HG03342 (cell line): ENCODE measurements at regions not wholly inside any gene's neighbourhood (a gene's known extent, or its start where the extent isn't known, plus 50 kb on each side); places are given as distances from the start of the nearest gene placed in this dataset.
"Not testable (repeated sequence)": the region's sequence is repeated elsewhere in the genome, so short reads cannot be mapped to it uniquely, and the experiment has no call there.

ENCODE experiments used
- ATAC-seq: cut with Tn5 transposase; IDR thresholded peaks from one replicate; pipeline ENCODE4 v1.9.1; 2021; ENCODE audit warnings: mild to moderate bottlenecking, moderate library complexity; ENCODE audit not compliant: unreplicated experiment

DNA sequence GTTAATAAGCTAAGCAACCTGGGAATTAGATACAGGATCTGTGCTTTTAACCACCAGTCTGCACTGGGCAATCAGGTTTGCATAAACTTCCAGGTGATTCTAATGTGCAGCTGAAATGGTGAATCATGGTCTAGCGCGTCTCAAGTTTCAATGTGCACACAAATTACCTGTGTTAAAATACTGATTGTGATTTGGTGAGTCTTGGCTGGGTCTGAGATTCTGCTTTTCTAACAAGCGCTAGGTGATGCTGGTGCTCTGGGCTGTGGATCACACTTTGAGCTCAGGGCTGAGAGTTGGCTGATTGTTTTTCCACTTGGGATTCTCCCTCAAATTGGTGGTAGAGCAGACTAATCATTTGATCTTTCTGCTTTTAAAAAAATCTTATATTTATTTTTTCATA is 124.8 kb downstream of the C12orf75 start:
- ATAC-seq: no peak

DNA sequence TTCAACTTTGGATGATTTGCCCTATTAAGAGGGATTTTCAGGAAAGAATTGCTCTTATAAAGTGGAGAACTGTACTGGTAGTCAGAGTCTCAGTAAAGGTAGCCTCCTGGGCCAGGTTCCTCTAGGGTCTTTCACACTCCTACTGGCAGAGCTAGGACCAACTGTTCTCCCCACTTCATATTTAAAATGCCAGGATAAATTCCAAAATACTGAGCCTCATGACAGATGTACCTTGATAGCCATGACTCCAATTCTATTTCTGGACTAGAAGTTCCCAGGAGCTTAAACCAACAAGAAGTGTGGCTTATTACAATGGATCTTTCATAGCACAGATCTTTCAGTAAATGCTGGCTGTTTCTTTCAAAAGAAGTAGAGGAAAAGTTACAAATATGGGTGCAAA is 126.5 kb downstream of the C12orf75 start:
- ATAC-seq: no peak

GRCh38 chr12:105459760-105460330 is 129.4 kb downstream of the C12orf75 start:
- no peak for ATAC-seq

DNA sequence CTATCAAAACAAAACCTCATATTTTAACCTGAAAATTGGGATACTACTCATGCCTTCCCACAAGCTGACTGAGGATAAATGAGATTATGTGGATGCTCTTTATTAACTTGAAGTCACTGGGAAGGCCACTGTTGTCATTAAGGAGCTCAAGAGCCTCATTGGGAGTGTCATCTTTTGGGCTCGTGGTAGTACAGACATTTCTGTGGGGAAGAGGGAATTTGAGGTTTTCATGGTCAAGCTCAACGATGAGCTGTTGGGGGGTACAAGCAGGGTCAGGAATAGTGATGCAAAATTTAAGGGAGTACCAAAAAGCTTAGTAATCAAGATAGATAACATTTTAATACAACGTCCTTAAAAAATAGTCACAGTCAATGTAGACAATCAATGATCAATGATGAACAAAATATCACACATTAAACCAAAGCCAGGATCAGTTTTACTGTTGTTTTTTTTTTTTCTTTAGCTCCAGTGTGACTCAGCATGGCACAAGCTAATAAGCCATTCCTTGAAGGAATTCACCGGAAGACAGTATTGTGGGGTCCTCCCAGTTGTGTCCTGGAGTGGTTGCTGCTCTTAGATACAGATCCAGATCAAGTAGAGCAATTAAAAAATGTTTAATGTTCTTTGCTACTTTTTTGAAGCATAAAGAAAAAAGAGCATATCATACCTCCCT is 130.9 kb downstream of the C12orf75 start:
- no peak for ATAC-seq

- no peak for ATAC-seq
These were observed 131.7 kb downstream of the C12orf75 start for GRCh38 chr12:105461944-105462762.

DNA sequence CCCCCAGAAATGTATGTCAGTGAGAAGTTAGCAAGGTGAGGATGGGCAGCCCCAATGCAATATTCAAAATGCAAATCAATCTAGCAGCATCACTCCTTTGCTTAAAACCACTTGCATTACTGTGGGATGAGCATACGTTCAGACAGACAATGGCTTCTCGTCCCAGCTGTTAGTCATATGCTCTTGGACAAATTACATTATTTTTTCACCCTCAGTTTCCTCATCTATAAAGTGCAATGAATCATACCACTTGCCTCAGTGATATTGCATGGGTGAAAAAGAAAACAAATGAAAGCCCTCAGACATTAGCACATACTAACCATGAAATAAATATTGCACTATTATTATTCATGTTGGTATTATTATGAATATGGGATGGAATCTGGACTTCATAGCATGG is 132.3 kb downstream of the C12orf75 start:
- no peak for ATAC-seq

DNA sequence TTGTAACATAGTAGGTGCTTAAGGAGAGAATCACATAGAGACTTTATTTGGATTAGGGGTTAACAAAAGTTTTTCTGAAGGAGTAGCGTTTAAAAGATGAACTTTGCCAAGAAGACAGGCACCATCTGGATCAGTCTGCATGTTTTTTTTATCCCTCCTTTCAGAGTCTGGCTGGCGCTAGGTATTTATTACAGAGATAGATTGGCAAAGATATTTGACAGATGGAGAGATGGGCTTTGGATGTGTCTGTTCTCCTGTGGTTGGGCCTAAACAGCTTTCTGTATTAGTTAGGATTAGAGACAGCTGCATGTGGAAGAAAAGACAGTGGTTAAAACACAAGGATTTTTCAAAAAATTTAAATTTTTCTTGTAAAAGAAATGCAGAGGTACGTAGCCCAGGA is 133.9 kb downstream of the C12orf75 start:
- ATAC-seq: no peak

DNA sequence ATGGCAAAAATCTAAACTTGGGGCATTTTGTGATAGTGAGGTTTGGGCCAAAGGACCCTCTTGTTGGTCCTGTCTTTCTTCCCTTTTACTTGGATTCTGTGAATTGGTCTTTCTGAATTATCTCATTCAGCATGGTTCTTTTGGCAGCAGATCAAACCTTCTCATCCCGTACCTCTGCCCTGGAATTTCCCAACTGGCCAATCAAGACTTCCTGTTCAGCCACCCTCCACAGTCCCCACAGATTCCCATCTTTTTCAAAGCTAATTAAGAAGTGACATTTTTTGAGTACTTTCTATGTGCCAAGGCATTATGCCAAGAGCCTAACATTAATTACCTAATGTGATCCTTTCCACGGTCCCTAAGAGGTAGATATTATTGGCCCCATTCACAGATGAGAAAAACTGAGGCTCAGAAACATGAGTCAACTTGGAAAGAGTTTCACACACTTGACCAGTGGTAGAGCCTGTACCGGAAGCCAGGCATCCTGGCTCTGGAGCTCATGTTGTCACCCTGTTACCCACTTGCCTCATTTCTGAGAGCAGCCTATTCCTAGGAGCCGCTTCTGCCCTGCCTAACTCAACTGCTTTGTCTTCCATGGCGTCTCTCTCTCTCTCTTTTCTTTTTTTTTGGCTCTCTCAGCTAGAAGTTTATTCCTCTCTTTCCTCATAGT is 135.9 kb downstream of the C12orf75 start:
- no peak for ATAC-seq

DNA sequence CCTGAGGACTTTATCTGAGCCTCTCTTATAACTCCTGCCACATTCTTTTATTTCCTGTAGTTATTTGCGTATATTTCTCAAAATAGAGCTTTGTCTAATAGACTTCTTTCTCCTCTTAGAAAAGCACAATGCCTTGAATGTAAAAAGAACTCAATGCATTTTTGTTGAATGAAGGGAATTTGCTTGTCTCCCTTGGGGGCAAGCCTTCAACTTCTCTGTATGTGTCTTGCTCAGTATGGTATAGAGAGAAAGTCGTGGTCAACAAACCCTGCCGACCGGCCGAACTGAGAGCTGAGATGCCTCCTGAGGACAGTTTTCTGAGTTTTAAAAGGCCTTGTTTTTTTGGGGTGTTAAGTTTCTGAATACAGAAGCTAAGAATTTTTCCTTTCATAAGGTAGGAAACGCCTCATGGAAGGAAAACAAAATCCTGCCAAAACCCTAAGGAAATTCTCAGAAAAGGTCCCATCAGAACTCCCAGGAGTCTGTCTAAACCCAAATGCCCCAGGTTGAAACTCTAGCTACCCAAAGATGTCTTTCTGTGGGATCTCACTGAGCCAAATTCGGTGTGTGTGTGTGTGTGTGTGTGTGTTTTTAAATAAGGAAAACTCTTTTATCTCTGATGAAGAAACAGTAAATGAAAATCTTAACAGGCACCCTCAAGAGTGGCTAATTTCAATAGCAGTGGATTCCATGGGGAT is 136.6 kb downstream of the C12orf75 start:
- ATAC-seq: no peak

- ATAC-seq: no peak
These were observed 137.3 kb downstream of the C12orf75 start for GRCh38 chr12:105467710-105468366.

DNA sequence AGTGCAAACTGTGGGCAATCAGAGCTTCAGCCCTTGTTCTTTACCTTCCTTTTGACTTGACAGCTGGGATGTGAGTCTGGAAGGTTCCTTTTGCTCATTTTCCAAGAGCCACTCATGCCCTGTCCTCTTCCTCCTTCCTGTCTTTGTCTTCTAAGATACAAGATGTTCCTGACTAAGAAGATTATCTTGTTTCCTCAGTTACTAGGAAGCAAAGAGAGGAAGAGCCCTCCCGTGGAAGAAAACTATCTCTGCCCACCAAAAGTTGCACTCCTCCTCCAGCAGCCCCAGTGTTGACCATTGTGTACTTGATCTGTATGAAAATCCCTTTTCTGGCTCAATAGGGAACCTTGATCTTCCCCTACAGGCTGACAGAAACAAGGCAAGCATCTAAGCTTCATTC is 138.0 kb downstream of the C12orf75 start:
- no peak for ATAC-seq

GRCh38 chr12:105469211-105469610 is 138.7 kb downstream of the C12orf75 start:
- no peak for ATAC-seq

GRCh38 chr12:105469701-105470100 is 139.2 kb downstream of the C12orf75 start:
- ATAC-seq: no peak

DNA sequence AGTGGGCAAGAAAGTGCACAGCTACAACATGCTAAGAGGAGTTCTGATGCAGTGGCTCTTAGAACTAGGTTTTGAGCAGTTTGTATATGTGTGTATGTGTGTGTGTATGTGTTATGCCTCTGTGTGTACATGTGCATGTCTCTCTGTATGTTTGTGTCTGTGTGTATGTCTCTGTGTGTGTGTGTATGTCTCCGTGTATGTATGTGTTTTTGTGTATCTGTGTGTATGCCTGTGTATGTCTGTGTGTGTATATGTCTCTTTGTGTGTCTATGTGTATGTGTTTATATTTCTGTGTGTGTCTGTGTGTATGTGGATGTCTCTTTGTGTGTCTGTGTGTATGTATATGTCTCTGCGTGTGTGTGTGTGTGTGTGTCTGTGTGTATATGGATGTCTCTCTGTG is 139.6 kb downstream of the C12orf75 start:
- no peak for ATAC-seq

- no peak for ATAC-seq
These were observed 140.1 kb downstream of the C12orf75 start for GRCh38 chr12:105470601-105471000.

- ATAC-seq: no peak
These were observed 144.2 kb downstream of the C12orf75 start for GRCh38 chr12:105474672-105475071.

GRCh38 chr12:105476616-105477015 is 146.1 kb downstream of the C12orf75 start:
- ATAC-seq: no peak

DNA sequence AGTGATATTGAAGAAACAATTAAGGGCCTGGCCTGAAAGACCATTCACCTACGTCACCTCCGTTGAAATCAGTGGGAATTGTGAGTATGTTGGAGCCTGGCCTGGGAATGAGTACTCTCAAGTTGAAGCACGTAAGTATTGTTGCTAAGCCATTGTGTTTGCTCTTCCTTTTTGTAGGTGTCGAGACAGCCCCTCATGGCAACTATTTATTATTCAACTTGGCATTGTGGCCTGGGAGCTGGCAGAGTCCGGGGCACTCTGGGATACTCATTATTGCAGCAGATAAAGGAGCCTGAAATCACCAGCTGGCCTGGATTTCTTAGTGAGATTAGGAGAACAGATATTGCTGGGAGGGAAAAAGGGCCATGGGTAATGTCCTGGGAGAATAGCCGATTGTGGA is 147.4 kb downstream of the C12orf75 start:
- ATAC-seq: no peak

GRCh38 chr12:105478788-105479187 is 148.3 kb downstream of the C12orf75 start:
- not testable (repeated sequence) for ATAC-seq

- ATAC-seq: no peak
These were observed 149.2 kb downstream of the C12orf75 start for GRCh38 chr12:105479710-105480109.
